Ovary (tissue), 3 donors: ENCODE measurements at regions not wholly inside any gene's neighbourhood (a gene's known extent, or its start where the extent isn't known, plus 50 kb on each side); places are given as distances from the start of the nearest gene placed in this dataset.

ENCODE experiments used
- CTCF ChIP-seq, 3 donors: fragments of 450-650 bp in 2 of 3; fragments of 200-600 bp in 1 of 3; IDR thresholded peaks; one replicate each; pipeline versions ENCODE4 v1.5.1 to v1.8.0; 2016 to 2022; ENCODE audit warnings: antibody characterized with exemption in 3 of 3, mild to moderate bottlenecking in 1 of 3
- POLR2A ChIP-seq: fragments of 450-650 bp; IDR thresholded peaks from one replicate; pipeline ENCODE4 v1.6.1; 2017; ENCODE audit warnings: antibody characterized with exemption, mild to moderate bottlenecking, moderate library complexity
- donor health status: DM: no; HTN: no; CAD: no.

DNA sequence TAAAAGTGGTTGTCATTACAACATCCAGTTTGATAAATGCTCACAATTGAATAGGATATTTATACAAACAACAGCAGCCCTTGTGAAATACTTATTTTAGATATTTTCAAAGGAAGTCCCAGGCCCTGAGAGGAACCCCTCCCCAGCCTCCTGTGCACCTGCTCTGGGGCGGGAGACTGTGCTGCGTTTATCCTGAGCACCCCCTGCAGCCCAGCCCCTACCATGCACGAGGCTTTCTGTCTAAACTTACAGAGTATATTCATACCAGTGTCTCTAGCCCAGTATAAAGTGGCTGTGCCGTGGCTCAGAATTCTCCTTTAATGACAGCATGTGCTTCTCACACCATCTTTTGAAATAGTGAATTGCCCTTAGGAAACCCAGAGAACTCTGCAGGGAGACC, 1084.3 kb downstream of the TMEM121 start:
- TF ChIP-seq CTCF (IDR thresholded peaks at IDR 0.05) (no peak), POLR2A (no peak)
